Inflammatory macrophage (primary cell): ENCODE measurements at regions not wholly inside any gene's neighbourhood (a gene's known extent, or its start where the extent isn't known, plus 50 kb on each side); places are given as distances from the start of the nearest gene placed in this dataset.
"Not testable (repeated sequence)": the region's sequence is repeated elsewhere in the genome, so short reads cannot be mapped to it uniquely, and the experiment has no call there.

ENCODE experiments used
- DNase-seq, 2 donors: peaks; one replicate each; pipeline ENCODE4 v3.0.0-alpha.2; 2020 to 2022

DNA sequence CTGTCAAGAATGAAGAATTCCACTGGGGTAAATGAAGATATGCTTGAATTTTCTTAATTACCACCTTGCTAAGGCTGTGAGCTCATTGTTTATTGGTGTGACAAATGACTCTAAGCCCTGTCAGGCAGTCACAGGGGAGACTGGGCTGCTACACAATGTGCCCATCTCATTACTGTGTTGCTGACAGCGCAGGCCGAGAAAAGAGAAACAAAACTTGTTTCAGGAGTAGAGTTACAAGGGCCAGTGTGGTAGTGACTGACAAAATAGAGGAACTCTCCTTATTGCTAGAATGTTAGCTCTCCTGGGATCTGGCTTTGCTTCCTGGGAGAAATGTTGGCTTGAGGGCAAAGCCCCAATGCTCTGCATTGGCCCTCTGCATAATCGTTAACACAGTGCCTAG is 130.4 kb upstream of the CRBN start:
- no peak for DNase-seq

DNA sequence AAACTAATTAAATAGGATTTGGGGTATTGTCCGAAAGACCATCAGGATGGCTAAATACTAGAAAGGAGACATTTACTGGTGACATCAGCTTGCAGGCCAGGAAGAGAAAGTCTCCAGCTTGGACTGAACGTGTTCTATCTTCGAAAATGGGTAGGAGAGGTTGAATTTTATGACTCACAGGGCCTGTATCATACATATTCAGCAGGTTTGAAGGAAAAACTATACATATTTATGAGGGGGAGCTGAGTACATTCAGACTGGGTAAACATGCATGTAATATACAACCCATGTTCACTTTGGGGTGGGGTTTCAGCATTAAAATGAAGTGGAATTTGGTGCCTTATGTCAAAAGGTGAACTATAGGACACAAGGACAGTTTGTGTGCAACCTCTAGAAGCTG is 129.3 kb upstream of the CRBN start:
- no peak for DNase-seq

- no peak for DNase-seq
These were observed 128.0 kb upstream of the CRBN start for GRCh38 chr3:3307491-3307890.

- no peak for DNase-seq
These were observed 126.3 kb upstream of the CRBN start for GRCh38 chr3:3305841-3306240.

GRCh38 chr3:3305084-3305483 is 125.6 kb upstream of the CRBN start:
- no peak for DNase-seq

GRCh38 chr3:3303636-3304035 is 124.1 kb upstream of the CRBN start:
- DNase-seq: no peak

- no peak for DNase-seq
These were observed 123.5 kb upstream of the CRBN start for GRCh38 chr3:3302964-3303363.

DNA sequence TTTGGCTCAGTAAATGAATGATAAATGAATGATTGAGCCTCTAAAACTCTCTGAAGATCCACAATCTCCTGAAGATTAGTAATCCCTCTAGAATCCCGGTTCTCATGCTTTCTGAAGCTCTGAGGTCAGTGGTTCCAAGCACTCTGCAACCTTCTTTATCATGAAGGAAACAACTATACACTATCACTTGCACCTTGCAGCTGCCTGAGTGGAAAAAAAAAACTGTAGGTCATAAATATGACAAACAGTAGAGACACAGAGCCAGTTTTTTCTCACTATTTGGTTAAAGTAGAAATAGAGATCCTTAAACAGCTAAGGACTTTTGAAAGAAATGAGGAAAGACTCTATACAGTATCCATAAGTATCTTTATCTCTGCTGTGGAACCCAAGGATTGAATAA is 122.0 kb upstream of the CRBN start:
- DNase-seq: no peak

GRCh38 chr3:3296979-3297381 is 117.5 kb upstream of the CRBN start:
- no peak for DNase-seq

- no peak for DNase-seq
These were observed 116.1 kb upstream of the CRBN start for GRCh38 chr3:3295586-3295985.

- DNase-seq: not testable (repeated sequence)
These were observed 112.3 kb upstream of the CRBN start for GRCh38 chr3:3291756-3292283.

DNA sequence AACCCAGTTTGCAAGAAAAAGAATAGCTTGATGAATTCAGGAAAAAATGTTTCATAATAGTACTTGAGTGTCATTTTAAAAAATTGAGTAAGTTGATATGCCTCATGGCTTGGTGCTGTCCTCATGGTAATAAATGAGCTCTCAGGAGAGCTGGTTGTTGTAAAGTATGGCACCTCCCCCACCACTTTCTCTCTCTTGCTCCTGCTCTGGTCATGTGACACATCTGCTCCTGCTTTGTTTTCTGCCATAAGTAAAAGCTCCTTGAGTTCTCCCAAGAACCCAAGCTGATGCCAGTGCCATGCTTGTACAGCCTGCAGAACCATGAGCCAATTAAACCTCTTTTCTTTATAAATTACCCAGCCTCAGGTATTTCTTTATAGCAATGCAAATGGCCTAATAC is 108.8 kb upstream of the CRBN start:
- no peak for DNase-seq

DNA sequence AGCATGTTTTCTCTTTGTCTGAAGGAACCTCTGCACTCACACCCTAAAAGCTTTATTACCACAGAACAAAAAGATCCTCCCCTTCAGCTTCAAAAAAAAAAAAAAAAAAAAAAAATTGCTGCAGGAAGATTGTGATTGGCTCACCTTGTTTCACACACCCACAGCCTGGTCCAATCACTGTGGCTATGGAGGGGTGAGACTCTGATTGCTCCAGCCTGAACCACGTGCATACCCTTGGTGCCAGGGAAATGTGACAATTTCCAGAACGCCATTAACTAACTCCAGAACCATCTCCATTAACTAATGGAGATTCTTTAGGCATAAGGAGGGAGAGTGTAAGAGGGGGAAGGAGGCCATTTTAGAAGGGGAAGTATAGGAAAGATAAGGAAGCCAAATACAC is 106.5 kb upstream of the CRBN start:
- no peak for DNase-seq

DNA sequence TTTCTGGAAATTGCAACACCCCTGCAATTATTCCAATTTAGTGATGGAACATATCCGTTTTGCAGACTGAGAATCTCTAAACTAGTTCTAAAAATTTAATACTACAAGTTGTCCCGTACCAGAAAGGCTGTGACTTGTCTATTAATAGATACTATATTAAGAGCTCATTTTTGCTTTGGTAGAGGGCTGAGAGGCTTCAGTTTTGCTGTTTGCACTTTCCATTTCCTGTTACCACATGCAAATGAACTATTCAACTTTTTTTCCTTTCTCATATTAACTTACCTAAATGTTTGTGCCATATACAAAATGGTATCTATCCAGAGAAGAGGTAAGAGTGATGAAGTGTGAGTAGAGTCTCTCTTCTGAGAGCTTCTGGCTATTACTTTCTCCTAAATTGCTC is 101.5 kb upstream of the CRBN start:
- no peak for DNase-seq

DNA sequence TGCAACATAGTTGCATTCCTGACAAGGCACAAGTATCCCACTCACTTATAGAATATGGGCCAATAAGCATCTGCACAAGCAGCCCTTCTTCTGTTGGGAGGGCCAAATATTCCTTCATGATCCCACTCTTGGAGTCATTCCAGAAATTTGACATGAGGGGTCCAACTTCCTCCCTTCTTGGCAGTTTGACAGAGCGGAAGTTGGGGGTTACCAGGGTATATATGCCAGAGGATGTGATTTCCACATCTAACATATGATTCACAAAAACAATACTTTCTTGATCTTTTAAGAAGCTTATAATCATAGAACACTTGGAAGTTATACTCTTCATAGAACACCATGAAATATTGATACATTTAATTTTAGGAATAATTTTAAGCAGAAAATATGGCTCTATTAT is 100.9 kb upstream of the CRBN start:
- peak in 1 of 2 donors; percentile 4 for DNase-seq

GRCh38 chr3:3278073-3278472 is 98.6 kb upstream of the CRBN start:
- no peak for DNase-seq

DNA sequence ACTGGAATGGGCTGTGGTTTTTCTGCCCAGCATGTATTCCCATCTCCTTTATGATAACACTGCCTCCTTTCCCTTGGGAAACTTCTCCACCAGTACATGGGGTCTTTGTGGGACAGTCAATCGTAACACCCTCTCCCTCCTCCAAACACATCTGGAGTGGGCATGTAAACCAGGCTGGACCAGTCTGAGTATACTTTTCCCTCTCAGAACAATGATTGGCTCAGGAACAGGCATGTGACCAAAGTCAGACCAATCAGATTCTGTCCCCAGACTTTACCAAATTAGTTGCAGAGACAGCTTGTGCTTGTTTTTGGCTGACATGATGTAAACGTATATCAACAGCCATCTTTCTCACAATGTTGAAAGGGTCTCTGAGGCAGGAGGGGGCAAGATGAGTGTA is 97.1 kb upstream of the CRBN start:
- no peak for DNase-seq

GRCh38 chr3:3264796-3265195 is 85.3 kb upstream of the CRBN start:
- DNase-seq: no peak

GRCh38 chr3:3260870-3261269 is 81.4 kb upstream of the CRBN start:
- DNase-seq: peak in 1 of 2 donors; percentile 6

DNA sequence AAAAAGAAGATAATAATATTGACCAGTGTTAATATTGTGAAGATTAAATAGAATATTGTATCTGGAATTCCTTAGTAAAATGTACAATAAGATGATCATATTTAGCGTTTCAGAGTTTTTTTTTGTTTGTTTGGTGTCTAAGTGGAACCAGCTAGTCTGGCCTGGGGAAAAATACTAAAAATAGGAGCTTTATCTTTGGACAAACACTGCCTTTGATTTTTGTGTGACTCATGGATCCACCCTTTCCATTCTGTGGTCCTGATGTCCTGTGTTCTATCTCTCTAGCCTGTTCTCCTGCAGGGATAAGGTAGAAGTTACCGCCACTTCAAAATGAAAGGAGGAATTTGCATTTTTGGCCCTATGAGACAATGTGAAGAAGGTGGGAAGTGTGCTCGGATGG is 79.7 kb upstream of the CRBN start:
- no peak for DNase-seq

DNA sequence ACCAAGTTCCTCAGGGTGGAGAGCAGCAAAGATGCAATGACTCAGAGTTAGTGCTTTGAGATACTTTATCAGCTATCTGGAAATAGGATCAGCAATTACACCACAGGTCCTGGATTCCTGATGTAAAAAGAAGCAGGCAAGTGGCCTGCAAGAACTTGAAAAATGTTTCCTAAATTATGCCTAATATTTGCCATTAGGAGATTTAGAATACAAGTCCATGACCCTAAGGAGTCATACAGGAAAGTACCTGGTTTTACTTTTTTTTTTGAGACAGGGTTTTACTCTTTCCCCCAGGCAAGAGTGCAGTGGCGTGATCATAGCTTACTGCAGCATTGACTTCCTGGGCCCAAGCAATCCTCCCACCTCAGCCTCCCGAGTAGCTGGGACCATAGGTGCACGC is 78.8 kb upstream of the CRBN start:
- DNase-seq: no peak

DNA sequence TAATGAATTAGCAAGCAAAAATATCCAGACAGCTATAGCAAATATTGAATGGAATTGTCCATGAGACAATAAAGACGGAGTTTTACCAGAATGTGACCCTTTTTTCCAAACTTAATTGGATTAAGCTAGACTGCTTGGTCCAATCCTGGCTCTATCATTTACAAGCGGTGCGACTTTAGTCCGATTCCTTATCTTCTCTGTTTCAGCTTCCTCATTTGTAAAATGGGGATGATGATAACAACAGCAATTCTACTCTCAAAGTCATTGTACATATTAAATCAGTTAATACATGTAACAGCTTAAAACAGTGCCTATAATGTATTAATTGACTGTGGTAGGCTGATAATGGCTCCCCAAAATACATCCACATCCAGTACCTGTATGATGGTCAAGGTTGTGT is 62.1 kb upstream of the CRBN start:
- DNase-seq: no peak

DNA sequence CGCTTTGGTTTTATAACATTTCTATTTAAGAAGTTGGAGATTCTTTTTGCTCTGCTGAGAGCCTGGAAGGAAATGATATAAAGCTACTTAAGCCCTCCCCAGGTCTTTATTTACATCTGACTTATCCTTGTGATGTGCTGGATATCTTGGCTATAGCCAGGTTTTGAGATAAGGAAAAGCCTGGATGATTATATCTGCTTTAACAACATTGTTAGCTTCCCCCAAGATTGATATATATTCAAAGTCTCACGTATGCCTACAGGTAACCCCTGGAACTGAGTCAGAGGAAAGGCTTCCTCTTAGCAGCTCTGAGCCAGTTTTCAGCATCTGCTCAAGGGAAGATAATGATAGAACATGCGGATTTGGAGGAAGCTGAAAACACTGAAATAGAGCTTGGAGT is 61.5 kb upstream of the CRBN start:
- no peak for DNase-seq

DNA sequence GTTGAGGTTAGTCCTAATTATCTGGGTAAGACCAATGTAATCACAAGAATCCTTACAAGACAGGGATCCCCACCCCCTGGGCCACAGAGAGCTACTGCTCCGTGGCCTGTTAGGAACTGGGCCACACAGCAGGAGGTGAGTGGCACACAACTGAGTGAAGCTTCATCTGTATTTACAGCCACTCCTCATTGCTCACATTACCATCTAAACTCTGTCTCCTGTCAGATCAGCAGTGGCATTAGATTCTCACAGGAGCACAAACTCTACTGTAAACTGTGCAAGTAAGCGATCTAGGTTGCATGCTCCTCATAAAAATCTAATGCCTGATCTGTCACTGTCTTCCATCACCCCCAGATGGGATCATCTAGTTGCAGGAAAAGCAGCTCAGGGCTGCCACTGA is 58.5 kb upstream of the CRBN start:
- no peak for DNase-seq

GRCh38 chr3:3232251-3232650 is 52.8 kb upstream of the CRBN start:
- no peak for DNase-seq
